ENCODE measurements at regions not wholly inside any gene's neighbourhood (a gene's known extent, or its start where the extent isn't known, plus 50 kb on each side); places are given as distances from the start of the nearest gene placed in this dataset.

- TF ChIP-seq CTCF (IDR thresholded peaks at IDR 0.05; ENCODE audit: poor library complexity) (no peak), EZH2 (IDR thresholded peaks at IDR 0.05; ENCODE audit: borderline replicate concordance) (no peak), EZH2phosphoT487 (IDR thresholded peaks at IDR 0.05; ENCODE audit: low read depth, severe bottlenecking, unreplicated experiment) (no peak)
Measured at GRCh38 chr4:147198411-147199051, 252.9 kb upstream of the TTC29 start.
